ENCODE measurements at regions not wholly inside any gene's neighbourhood (a gene's known extent, or its start where the extent isn't known, plus 50 kb on each side); places are given as distances from the start of the nearest gene placed in this dataset.

GRCh38 chr7:86199881-86200614 is 443.7 kb upstream of the GRM3 start:
- H3K9me3 ChIP-seq, result peaks cover 0 to 9% of the 10 kb centered on the region in 2 donors
- no peaks in the 10 kb centered on the region for H3K27me3 ChIP-seq
- no peaks in the 10 kb centered on the region for H3K4me1 ChIP-seq
- in situ Hi-C loops (cut with MboI; ENCODE audit: low pct_ligation_motif_present in 1 of 4, low pct_unique_long_range_greater_than_20kb in 1 of 4, low sequenced_read_pairs in 3 of 4) (no loop called here), intact Hi-C loops (cut with DNase I; ENCODE audit: low total_unique reads) (no loop called here)
- no peak overlapping the region for H3K4me3 ChIP-seq
- 39 to 42% methylated on average over 3 of the region's 3 CpGs for WGBS, 2 donors (ENCODE audit: low coverage in 1 of 2)
- H3K36me3 ChIP-seq, result no peaks in the 10 kb centered on the region
- TF ChIP-seq, protein P1, sequence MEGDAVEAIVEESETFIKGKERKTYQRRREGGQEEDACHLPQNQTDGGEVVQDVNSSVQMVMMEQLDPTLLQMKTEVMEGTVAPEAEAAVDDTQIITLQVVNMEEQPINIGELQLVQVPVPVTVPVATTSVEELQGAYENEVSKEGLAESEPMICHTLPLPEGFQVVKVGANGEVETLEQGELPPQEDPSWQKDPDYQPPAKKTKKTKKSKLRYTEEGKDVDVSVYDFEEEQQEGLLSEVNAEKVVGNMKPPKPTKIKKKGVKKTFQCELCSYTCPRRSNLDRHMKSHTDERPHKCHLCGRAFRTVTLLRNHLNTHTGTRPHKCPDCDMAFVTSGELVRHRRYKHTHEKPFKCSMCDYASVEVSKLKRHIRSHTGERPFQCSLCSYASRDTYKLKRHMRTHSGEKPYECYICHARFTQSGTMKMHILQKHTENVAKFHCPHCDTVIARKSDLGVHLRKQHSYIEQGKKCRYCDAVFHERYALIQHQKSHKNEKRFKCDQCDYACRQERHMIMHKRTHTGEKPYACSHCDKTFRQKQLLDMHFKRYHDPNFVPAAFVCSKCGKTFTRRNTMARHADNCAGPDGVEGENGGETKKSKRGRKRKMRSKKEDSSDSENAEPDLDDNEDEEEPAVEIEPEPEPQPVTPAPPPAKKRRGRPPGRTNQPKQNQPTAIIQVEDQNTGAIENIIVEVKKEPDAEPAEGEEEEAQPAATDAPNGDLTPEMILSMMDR (IDR thresholded peaks at IDR 0.05), result no peak
- TF ChIP-seq POLR2AphosphoS5 (IDR thresholded peaks at IDR 0.05) (no peak), POLR2A (IDR thresholded peaks at IDR 0.05) (no peak), EP300 (IDR thresholded peaks at IDR 0.05; ENCODE audit: low read depth) (no peak)
- no peak overlapping the region for H3K27ac ChIP-seq
- DNase-seq, result no peak

DNA sequence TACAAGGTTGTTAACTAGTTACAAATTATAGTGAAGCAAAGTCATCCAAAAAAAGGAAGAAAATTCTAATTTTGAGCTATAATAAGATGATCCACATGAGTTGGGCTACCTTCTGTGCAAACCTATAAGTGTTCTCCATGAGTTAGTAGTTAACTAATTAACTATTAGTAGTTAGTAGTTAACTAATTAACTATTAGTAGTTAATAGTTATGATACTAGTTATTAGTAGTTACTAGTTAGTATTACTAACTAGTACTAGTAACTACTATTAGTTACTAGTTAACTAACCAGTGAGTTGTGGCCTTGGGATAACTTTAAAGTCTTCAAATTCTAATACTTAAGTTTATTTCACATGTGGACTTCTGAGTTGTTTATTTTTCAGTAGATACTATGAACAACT is 453.4 kb upstream of the GRM3 start:
- Histone ChIP-seq H3K27me3 (no peaks in the 10 kb centered on the region), H3K27ac (no peak overlapping the region), H3K36me3 (no peaks in the 10 kb centered on the region), H3K4me1 (no peaks in the 10 kb centered on the region), H3K4me3 (no peak overlapping the region), H3K9me3 (no peaks in the 10 kb centered on the region)
- in situ Hi-C loops (cut with MboI; ENCODE audit: low pct_ligation_motif_present in 1 of 4, low pct_unique_long_range_greater_than_20kb in 1 of 4, low sequenced_read_pairs in 3 of 4), result no loop called here
- TF ChIP-seq POLR2AphosphoS5 (IDR thresholded peaks at IDR 0.05) (no peak), POLR2A (IDR thresholded peaks at IDR 0.05) (no peak), EP300 (IDR thresholded peaks at IDR 0.05; ENCODE audit: low read depth) (no peak)
- TF ChIP-seq, protein P1 (IDR thresholded peaks at IDR 0.05), result no peak
- intact Hi-C loops (cut with DNase I; ENCODE audit: low total_unique reads), result no loop called here
- DNase-seq, result no peak

DNA sequence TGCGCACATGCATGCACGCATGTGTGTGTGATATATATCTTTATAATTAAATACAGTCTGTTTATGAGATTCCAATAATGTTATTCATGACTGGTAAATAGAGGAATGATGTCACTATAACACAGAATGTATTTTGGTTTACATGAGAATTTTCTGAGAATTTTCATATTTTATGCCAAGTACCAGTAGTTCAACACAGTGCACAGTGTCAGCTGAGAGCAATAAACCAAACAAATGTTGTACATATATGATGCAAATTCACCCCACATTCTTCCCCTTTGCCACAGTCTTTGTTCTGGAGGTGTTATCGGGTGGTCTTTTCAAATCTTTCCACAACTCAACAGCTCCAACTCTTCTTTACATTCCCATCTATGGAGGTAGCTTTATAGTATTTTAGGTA is 462.2 kb upstream of the GRM3 start:
- TF ChIP-seq POLR2A (IDR thresholded peaks at IDR 0.05) (no peak), EP300 (IDR thresholded peaks at IDR 0.05; ENCODE audit: low read depth) (no peak), POLR2AphosphoS5 (IDR thresholded peaks at IDR 0.05) (no peak)
- TF ChIP-seq, protein P1 (IDR thresholded peaks at IDR 0.05), result no peak
- Histone ChIP-seq H3K9me3 (no peaks in the 10 kb centered on the region), H3K4me1 (no peaks in the 10 kb centered on the region), H3K27me3 (no peaks in the 10 kb centered on the region), H3K27ac (no peak overlapping the region), H3K36me3 (no peaks in the 10 kb centered on the region), H3K4me3 (no peak overlapping the region)
- in situ Hi-C loops (cut with MboI; ENCODE audit: low pct_ligation_motif_present in 1 of 4, low pct_unique_long_range_greater_than_20kb in 1 of 4, low sequenced_read_pairs in 3 of 4), result no loop called here
- DNase-seq, result no peak
- intact Hi-C loops (cut with DNase I; ENCODE audit: low total_unique reads), result no loop called here
- WGBS, 2 donors (ENCODE audit: low coverage in 1 of 2), result 68 to 92% methylated on average over 3 of the region's 3 CpGs

- Histone ChIP-seq H3K4me1 (no peaks in the 10 kb centered on the region), H3K9me3 (no peaks in the 10 kb centered on the region), H3K27ac (no peak overlapping the region), H3K27me3 (no peaks in the 10 kb centered on the region), H3K36me3 (no peaks in the 10 kb centered on the region), H3K4me3 (no peak overlapping the region)
- DNase-seq, result no peak
- in situ Hi-C loops (cut with MboI; ENCODE audit: low pct_ligation_motif_present in 1 of 4, low pct_unique_long_range_greater_than_20kb in 1 of 4, low sequenced_read_pairs in 3 of 4), result no loop called here
- intact Hi-C loops (cut with DNase I; ENCODE audit: low total_unique reads), result no loop called here
- WGBS, 2 donors (ENCODE audit: low coverage in 1 of 2), result 62 to 76% methylated on average over 1 of the region's 1 CpG
- TF ChIP-seq POLR2A (IDR thresholded peaks at IDR 0.05), result no peak
- no peak for TF ChIP-seq POLR2AphosphoS5 (IDR thresholded peaks at IDR 0.05)
These were observed 478.9 kb upstream of the GRM3 start for GRCh38 chr7:86164827-86165226.

- Histone ChIP-seq H3K9me3 (no peaks in the 10 kb centered on the region), H3K4me1 (no peaks in the 10 kb centered on the region), H3K36me3 (no peaks in the 10 kb centered on the region), H3K4me3 (no peak overlapping the region), H3K27me3 (no peaks in the 10 kb centered on the region), H3K27ac (no peak overlapping the region)
- intact Hi-C loops (cut with DNase I; ENCODE audit: low total_unique reads) (no loop called here), in situ Hi-C loops (cut with MboI; ENCODE audit: low pct_ligation_motif_present in 1 of 4, low pct_unique_long_range_greater_than_20kb in 1 of 4, low sequenced_read_pairs in 3 of 4) (no loop called here)
- 79% methylated on average over 4 of the region's 4 CpGs; no CpG with 5 or more reads in 1 of the 2 donors for WGBS, 2 donors (ENCODE audit: low coverage in 1 of 2)
- TF ChIP-seq POLR2AphosphoS5 (IDR thresholded peaks at IDR 0.05) (no peak), EP300 (IDR thresholded peaks at IDR 0.05; ENCODE audit: low read depth) (no peak)
- no peak for DNase-seq
These were observed 485.6 kb upstream of the GRM3 start for GRCh38 chr7:86158111-86158510.
